ENCODE measurements at regions not wholly inside any gene's neighbourhood (a gene's known extent, or its start where the extent isn't known, plus 50 kb on each side); places are given as distances from the start of the nearest gene placed in this dataset.

DNA sequence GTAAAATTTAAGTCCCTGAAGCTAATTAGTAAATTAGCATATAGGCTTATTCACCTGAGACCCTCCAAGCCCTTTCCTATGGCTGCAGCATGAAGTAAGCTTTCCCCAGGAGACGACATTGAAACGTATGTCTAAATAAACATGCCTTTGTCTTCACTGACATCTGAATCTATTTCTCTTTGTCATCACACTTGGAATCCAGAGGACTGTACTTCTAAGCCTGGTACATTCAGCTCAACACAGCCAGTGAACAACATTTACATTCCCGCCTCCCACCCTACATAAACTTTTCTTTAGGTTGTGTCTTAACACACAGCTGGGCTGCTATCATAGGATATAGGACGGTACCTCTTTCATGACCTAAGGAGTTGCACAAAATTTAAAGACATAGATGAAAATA is 414.4 kb downstream of the SFMBT2 start:
- Histone ChIP-seq H3K36me3 (ENCODE audit: control insufficient read depth in 2 of 2, extremely low read depth in 1 of 2, insufficient read depth in 2 of 2, low read length in 2 of 2) (no peaks in the 10 kb centered on the region), H3K27me3 (ENCODE audit: control insufficient read depth in 2 of 2, insufficient read depth in 2 of 2, low read length in 2 of 2) (no peaks in the 10 kb centered on the region), H2AFZ (ENCODE audit: low read depth, low read length) (no peak overlapping the region), H4K20me1 (replicated peaks; ENCODE audit: control insufficient read depth, extremely low read depth, insufficient read depth, low read length) (no peaks in the 10 kb centered on the region), H3K79me2 (ENCODE audit: control insufficient read depth, insufficient read depth, low read length) (no peaks in the 10 kb centered on the region), H3K9me1 (replicated peaks; ENCODE audit: control insufficient read depth, extremely low read depth, insufficient read depth, low read length) (no peaks in the 10 kb centered on the region), H3K9ac (replicated peaks; ENCODE audit: extremely low read depth, insufficient read depth, low read length) (no peak overlapping the region), H3K27ac (ENCODE audit: insufficient read depth, low read depth, low read length) (no peak overlapping the region), H3K9me3 (replicated peaks; ENCODE audit: control insufficient read depth, insufficient read depth, low read length) (no peaks in the 10 kb centered on the region), H3K4me2 (ENCODE audit: insufficient read depth, low read length) (no peak overlapping the region), H3K4me3 (replicated peaks in 1 of 3; ENCODE audit: insufficient read depth in 1 of 3, low read depth in 1 of 3, low read length in 3 of 3) (no peak overlapping the region), H3K4me1 (ENCODE audit: control insufficient read depth, extremely low read depth, insufficient read depth, low read length) (no peaks in the 10 kb centered on the region)
- ChIA-PET CTCF (no interaction called here), POLR2A (no interaction called here)
- BruUV-seq (replicated peaks), result no TSS peak
- FAIRE-seq (no peak), DNase-seq (ENCODE audit: low read depth, low spot score) (no peak)
- TF ChIP-seq POLR2A (IDR thresholded peaks at IDR 0.05; ENCODE audit: low read depth, low read length), result no peak
- dilution Hi-C loops (cut with MboI; ENCODE audit: extremely low pct_ligation_motif_present, low sequenced_read_pairs) (no loop called here), intact Hi-C loops (cut with micrococcal nuclease) (no loop called here)

DNA sequence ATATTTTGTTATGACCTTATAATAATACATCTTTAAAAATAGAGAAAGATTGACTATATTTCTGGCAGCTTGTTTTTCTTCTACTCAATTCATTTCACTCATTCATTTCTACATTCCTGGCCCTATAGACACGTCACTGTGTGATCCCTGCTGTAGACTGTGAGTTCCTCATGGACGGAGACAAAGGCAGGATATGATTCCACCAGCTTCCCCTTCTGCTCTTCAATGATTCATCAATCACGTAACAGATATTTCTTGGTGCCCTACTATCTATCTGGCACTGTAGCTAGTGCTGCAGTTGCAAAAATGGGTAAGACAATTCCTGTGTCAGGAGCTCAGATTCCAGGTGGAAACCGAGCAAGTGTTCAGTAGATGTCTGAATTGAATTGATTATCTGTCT is 415.0 kb downstream of the SFMBT2 start:
- dilution Hi-C loops (cut with MboI; ENCODE audit: extremely low pct_ligation_motif_present, low sequenced_read_pairs) (no loop called here), intact Hi-C loops (cut with micrococcal nuclease) (no loop called here)
- H3K79me2 ChIP-seq (ENCODE audit: control insufficient read depth, insufficient read depth, low read length), result no peaks in the 10 kb centered on the region
- no peak overlapping the region for H3K4me2 ChIP-seq (ENCODE audit: insufficient read depth, low read length)
- DNase-seq (ENCODE audit: low read depth, low spot score) (peak; percentile 2), FAIRE-seq (no peak)
- H3K9me1 ChIP-seq (replicated peaks; ENCODE audit: control insufficient read depth, extremely low read depth, insufficient read depth, low read length), result no peaks in the 10 kb centered on the region
- no peak overlapping the region for H3K4me3 ChIP-seq (replicated peaks in 1 of 3; ENCODE audit: insufficient read depth in 1 of 3, low read depth in 1 of 3, low read length in 3 of 3)
- no peaks in the 10 kb centered on the region for H3K27me3 ChIP-seq (ENCODE audit: control insufficient read depth in 2 of 2, insufficient read depth in 2 of 2, low read length in 2 of 2)
- POLR2A ChIA-PET, result no interaction called here
- no peaks in the 10 kb centered on the region for H3K4me1 ChIP-seq (ENCODE audit: control insufficient read depth, extremely low read depth, insufficient read depth, low read length)
- H3K9me3 ChIP-seq (replicated peaks; ENCODE audit: control insufficient read depth, insufficient read depth, low read length), result no peaks in the 10 kb centered on the region
- no peak overlapping the region for H3K9ac ChIP-seq (replicated peaks; ENCODE audit: extremely low read depth, insufficient read depth, low read length)
- H3K36me3 ChIP-seq (ENCODE audit: control insufficient read depth in 2 of 2, extremely low read depth in 1 of 2, insufficient read depth in 2 of 2, low read length in 2 of 2), result no peaks in the 10 kb centered on the region
- H2AFZ ChIP-seq (ENCODE audit: low read depth, low read length), result no peak overlapping the region
- peak; percentile 5 for TF ChIP-seq JUN (IDR thresholded peaks at IDR 0.05; ENCODE audit: borderline replicate concordance, insufficient read depth, insufficient read length, low read depth)
- no peak for TF ChIP-seq POLR2A (IDR thresholded peaks at IDR 0.05; ENCODE audit: low read depth, low read length)
- TF ChIP-seq, protein P1, sequence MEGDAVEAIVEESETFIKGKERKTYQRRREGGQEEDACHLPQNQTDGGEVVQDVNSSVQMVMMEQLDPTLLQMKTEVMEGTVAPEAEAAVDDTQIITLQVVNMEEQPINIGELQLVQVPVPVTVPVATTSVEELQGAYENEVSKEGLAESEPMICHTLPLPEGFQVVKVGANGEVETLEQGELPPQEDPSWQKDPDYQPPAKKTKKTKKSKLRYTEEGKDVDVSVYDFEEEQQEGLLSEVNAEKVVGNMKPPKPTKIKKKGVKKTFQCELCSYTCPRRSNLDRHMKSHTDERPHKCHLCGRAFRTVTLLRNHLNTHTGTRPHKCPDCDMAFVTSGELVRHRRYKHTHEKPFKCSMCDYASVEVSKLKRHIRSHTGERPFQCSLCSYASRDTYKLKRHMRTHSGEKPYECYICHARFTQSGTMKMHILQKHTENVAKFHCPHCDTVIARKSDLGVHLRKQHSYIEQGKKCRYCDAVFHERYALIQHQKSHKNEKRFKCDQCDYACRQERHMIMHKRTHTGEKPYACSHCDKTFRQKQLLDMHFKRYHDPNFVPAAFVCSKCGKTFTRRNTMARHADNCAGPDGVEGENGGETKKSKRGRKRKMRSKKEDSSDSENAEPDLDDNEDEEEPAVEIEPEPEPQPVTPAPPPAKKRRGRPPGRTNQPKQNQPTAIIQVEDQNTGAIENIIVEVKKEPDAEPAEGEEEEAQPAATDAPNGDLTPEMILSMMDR (IDR thresholded peaks at IDR 0.05; ENCODE audit: extremely low read depth in 1 of 2, insufficient read depth in 1 of 2, low read depth in 1 of 2, low read length in 2 of 2), result no peak
- H3K27ac ChIP-seq (ENCODE audit: insufficient read depth, low read depth, low read length), result no peak overlapping the region
- CTCF ChIA-PET, result no interaction called here
- no TSS peak for BruUV-seq (replicated peaks)
- H4K20me1 ChIP-seq (replicated peaks; ENCODE audit: control insufficient read depth, extremely low read depth, insufficient read depth, low read length), result no peaks in the 10 kb centered on the region
